ENCODE measurements at regions not wholly inside any gene's neighbourhood (a gene's known extent, or its start where the extent isn't known, plus 50 kb on each side); places are given as distances from the start of the nearest gene placed in this dataset.

- no peak for DNase-seq
- TF ChIP-seq CTCF (IDR thresholded peaks at IDR 0.05) (peak in 3 of 6 experiments; percentile 21 to 31 (median 25)), POLR2A (IDR thresholded peaks at IDR 0.05) (no peak)
- H3K27me3 ChIP-seq: no peaks in the 10 kb centered on the region
- H3K4me1 ChIP-seq: peaks cover 34 to 59% of the 10 kb centered on the region in 2 donors
- H3K36me3 ChIP-seq: no peaks in the 10 kb centered on the region
- 50 to 54% methylated on average over 10 of the region's 10 CpGs for WGBS, 2 donors
- intact Hi-C loops (cut with DNase I): no loop called here
- H3K27ac ChIP-seq: peak overlapping the region in 2 of 3 donors; percentile 44 to 67
- no peaks in the 10 kb centered on the region for H3K9me3 ChIP-seq
- H3K4me3 ChIP-seq (replicated peaks in 1 of 3): no peak overlapping the region
Observed at GRCh38 chr7:131071786-131072504, 255.7 kb upstream of the MKLN1 start.

- TF ChIP-seq POLR2A (IDR thresholded peaks at IDR 0.05): no peak
- H3K27ac ChIP-seq: peak overlapping the region in 2 of 3 donors; percentile 44 to 67
- H3K4me3 ChIP-seq (replicated peaks in 1 of 3): no peak overlapping the region
- no peak for DNase-seq
- H3K4me1 ChIP-seq: peaks cover 36 to 60% of the 10 kb centered on the region in 2 donors
- intact Hi-C loops (cut with DNase I): no loop called here
- 64 to 71% methylated on average over 5 of the region's 5 CpGs for WGBS, 2 donors
- H3K9me3 ChIP-seq: no peaks in the 10 kb centered on the region
- no peaks in the 10 kb centered on the region for H3K27me3 ChIP-seq
- no peaks in the 10 kb centered on the region for H3K36me3 ChIP-seq
Observed at GRCh38 chr7:131072505-131073091, 255.1 kb upstream of the MKLN1 start.

GRCh38 chr7:131074043-131074442 lies 253.6 kb upstream of the MKLN1 start:
- no peak for DNase-seq
- H3K27ac ChIP-seq: no peak overlapping the region
- intact Hi-C loops (cut with DNase I): no loop called here
- WGBS, 2 donors: 100% methylated on average over 1 of the region's 1 CpG
- H3K36me3 ChIP-seq: peaks cover 0 to under 1% of the 10 kb centered on the region in 2 donors
- H3K27me3 ChIP-seq: no peaks in the 10 kb centered on the region
- no peaks in the 10 kb centered on the region for H3K9me3 ChIP-seq
- peaks cover 33 to 47% of the 10 kb centered on the region in 2 donors for H3K4me1 ChIP-seq
- TF ChIP-seq POLR2A (IDR thresholded peaks at IDR 0.05) (no peak), CTCF (IDR thresholded peaks at IDR 0.05) (no peak)
- H3K4me3 ChIP-seq (replicated peaks in 1 of 3): no peak overlapping the region

- peaks cover 28 to 46% of the 10 kb centered on the region in 2 donors for H3K4me1 ChIP-seq
- intact Hi-C loops (cut with DNase I): no loop called here
- WGBS, 2 donors: 90 to 96% methylated on average over 4 of the region's 4 CpGs
- no peaks in the 10 kb centered on the region for H3K9me3 ChIP-seq
- DNase-seq: no peak
- no peak overlapping the region for H3K4me3 ChIP-seq (replicated peaks in 1 of 3)
- H3K27me3 ChIP-seq: no peaks in the 10 kb centered on the region
- peaks cover 0 to 6% of the 10 kb centered on the region in 2 donors for H3K36me3 ChIP-seq
- H3K27ac ChIP-seq: no peak overlapping the region
- TF ChIP-seq CTCF (IDR thresholded peaks at IDR 0.05) (no peak), POLR2A (IDR thresholded peaks at IDR 0.05) (no peak)
Observed at GRCh38 chr7:131074585-131074984, 253.1 kb upstream of the MKLN1 start.

GRCh38 chr7:131075406-131075805 lies 252.3 kb upstream of the MKLN1 start:
- intact Hi-C loops (cut with DNase I): no loop called here
- TF ChIP-seq CTCF (IDR thresholded peaks at IDR 0.05) (no peak), POLR2A (IDR thresholded peaks at IDR 0.05) (no peak)
- H3K9me3 ChIP-seq: no peaks in the 10 kb centered on the region
- no peak overlapping the region for H3K4me3 ChIP-seq (replicated peaks in 1 of 3)
- no peaks in the 10 kb centered on the region for H3K27me3 ChIP-seq
- H3K27ac ChIP-seq: no peak overlapping the region
- no peak for DNase-seq
- peaks cover 26 to 47% of the 10 kb centered on the region in 2 donors for H3K4me1 ChIP-seq
- 77 to 78% methylated on average over 1 of the region's 1 CpG for WGBS, 2 donors
- H3K36me3 ChIP-seq: peaks cover 0 to 7% of the 10 kb centered on the region in 2 donors
